ENCODE measurements at regions not wholly inside any gene's neighbourhood (a gene's known extent, or its start where the extent isn't known, plus 50 kb on each side); places are given as distances from the start of the nearest gene placed in this dataset.

- TF ChIP-seq, protein P1, sequence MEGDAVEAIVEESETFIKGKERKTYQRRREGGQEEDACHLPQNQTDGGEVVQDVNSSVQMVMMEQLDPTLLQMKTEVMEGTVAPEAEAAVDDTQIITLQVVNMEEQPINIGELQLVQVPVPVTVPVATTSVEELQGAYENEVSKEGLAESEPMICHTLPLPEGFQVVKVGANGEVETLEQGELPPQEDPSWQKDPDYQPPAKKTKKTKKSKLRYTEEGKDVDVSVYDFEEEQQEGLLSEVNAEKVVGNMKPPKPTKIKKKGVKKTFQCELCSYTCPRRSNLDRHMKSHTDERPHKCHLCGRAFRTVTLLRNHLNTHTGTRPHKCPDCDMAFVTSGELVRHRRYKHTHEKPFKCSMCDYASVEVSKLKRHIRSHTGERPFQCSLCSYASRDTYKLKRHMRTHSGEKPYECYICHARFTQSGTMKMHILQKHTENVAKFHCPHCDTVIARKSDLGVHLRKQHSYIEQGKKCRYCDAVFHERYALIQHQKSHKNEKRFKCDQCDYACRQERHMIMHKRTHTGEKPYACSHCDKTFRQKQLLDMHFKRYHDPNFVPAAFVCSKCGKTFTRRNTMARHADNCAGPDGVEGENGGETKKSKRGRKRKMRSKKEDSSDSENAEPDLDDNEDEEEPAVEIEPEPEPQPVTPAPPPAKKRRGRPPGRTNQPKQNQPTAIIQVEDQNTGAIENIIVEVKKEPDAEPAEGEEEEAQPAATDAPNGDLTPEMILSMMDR (IDR thresholded peaks at IDR 0.05; ENCODE audit: insufficient read depth, low read length): no peak
- DNase-seq (ENCODE audit: low read depth): no peak
- no peak overlapping the region for H3K4me3 ChIP-seq (ENCODE audit: low read depth, low read length)
These were observed 389.0 kb upstream of the ALCAM start for GRCh38 chr3:104977719-104978118.

GRCh38 chr3:104982130-104982529 lies 384.6 kb upstream of the ALCAM start:
- DNase-seq (ENCODE audit: low read depth): no peak
- TF ChIP-seq, protein P1 (IDR thresholded peaks at IDR 0.05; ENCODE audit: insufficient read depth, low read length): no peak
- no peak overlapping the region for H3K4me3 ChIP-seq (ENCODE audit: low read depth, low read length)

- TF ChIP-seq, protein P1 (IDR thresholded peaks at IDR 0.05; ENCODE audit: insufficient read depth, low read length): no peak
- no peak for DNase-seq (ENCODE audit: low read depth)
- H3K4me3 ChIP-seq (ENCODE audit: low read depth, low read length): no peak overlapping the region
These were observed 378.9 kb upstream of the ALCAM start for GRCh38 chr3:104987859-104988258.

GRCh38 chr3:104988496-104988895 lies 378.2 kb upstream of the ALCAM start:
- H3K4me3 ChIP-seq (ENCODE audit: low read depth, low read length): no peak overlapping the region
- TF ChIP-seq, protein P1 (IDR thresholded peaks at IDR 0.05; ENCODE audit: insufficient read depth, low read length): no peak
- DNase-seq (ENCODE audit: low read depth): no peak

GRCh38 chr3:104989878-104990277 lies 376.8 kb upstream of the ALCAM start:
- no peak for DNase-seq (ENCODE audit: low read depth)
- TF ChIP-seq, protein P1 (IDR thresholded peaks at IDR 0.05; ENCODE audit: insufficient read depth, low read length): no peak
- no peak overlapping the region for H3K4me3 ChIP-seq (ENCODE audit: low read depth, low read length)

DNA sequence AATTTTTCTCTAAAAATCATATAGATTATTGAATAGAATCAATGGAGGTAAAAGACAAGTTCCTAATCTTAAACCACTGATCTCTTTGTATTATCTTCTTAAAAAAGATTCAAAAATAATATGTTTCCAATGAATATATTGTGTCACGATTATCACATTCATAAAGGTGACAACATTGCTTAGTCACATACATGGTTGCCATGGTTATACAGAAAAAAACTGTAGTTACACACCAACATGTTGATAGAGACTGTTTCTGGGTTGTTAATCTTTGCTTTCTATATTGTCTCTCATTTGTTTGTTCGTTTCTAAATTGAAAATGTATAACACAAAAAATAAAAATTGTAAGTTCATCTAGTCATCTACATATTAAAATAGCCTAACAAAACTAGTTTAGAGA lies 376.0 kb upstream of the ALCAM start:
- no peak for DNase-seq (ENCODE audit: low read depth)
- no peak overlapping the region for H3K4me3 ChIP-seq (ENCODE audit: low read depth, low read length)
- TF ChIP-seq, protein P1 (IDR thresholded peaks at IDR 0.05; ENCODE audit: insufficient read depth, low read length): no peak

- TF ChIP-seq, protein P1 (IDR thresholded peaks at IDR 0.05; ENCODE audit: insufficient read depth, low read length): no peak
- H3K4me3 ChIP-seq (ENCODE audit: low read depth, low read length): no peak overlapping the region
- no peak for DNase-seq (ENCODE audit: low read depth)
These were observed 374.0 kb upstream of the ALCAM start for GRCh38 chr3:104992676-104993075.

Data from fibroblast of the aortic adventitia (primary cell).